CD14-positive monocyte (primary cell): ENCODE measurements at regions not wholly inside any gene's neighbourhood (a gene's known extent, or its start where the extent isn't known, plus 50 kb on each side); places are given as distances from the start of the nearest gene placed in this dataset.

Experiments used
- DNase-seq, 3 donors: peaks; one replicate each; pipeline ENCODE4 v3.0.0-alpha.2; 2011 to 2022
- H2AFZ ChIP-seq: 2 replicates; pipeline ENCODE4 v1.6.0; 2012; ENCODE audit warnings: mild to moderate bottlenecking, low read depth, low read length, inconsistent platforms; ENCODE audit not compliant: insufficient read depth, poor library complexity, severe bottlenecking
- H3K27ac ChIP-seq, 2 donors: 1 replicate in 1 of 2; 2 replicates in 1 of 2; pipeline ENCODE4 v1.5.1; 2012 to 2013; ENCODE audit warnings: low read length in 2 of 2, control low read depth in 1 of 2, inconsistent platforms in 1 of 2, low read depth in 1 of 2, mild to moderate bottlenecking in 1 of 2
- H3K27me3 ChIP-seq, 2 donors: one replicate each; pipeline versions ENCODE4 v1.6.0 to v1.6.1; 2011 to 2013; ENCODE audit warnings: low read length in 2 of 2; ENCODE audit not compliant: control insufficient read depth in 2 of 2, insufficient read depth in 2 of 2
- H3K36me3 ChIP-seq, 2 donors: replicated peaks in 1 of 2; 1 replicate in 1 of 2; 2 replicates in 1 of 2; pipeline versions ENCODE4 v1.5.1 to v1.6.1; 2012 to 2013; ENCODE audit warnings: low read length in 2 of 2, control low read depth in 1 of 2, inconsistent platforms in 1 of 2, mild to moderate bottlenecking in 1 of 2; ENCODE audit not compliant: insufficient read depth in 2 of 2, control insufficient read depth in 1 of 2
- H3K4me1 ChIP-seq, 2 donors: 1 replicate in 1 of 2; 2 replicates in 1 of 2; pipeline versions ENCODE4 v1.5.1 to v1.6.1; 2012 to 2013; ENCODE audit warnings: low read length in 2 of 2, control low read depth in 1 of 2, inconsistent platforms in 1 of 2, mild to moderate bottlenecking in 1 of 2, moderate library complexity in 1 of 2; ENCODE audit not compliant: insufficient read depth in 2 of 2, control insufficient read depth in 1 of 2
- H3K4me2 ChIP-seq: replicated peaks from 2 replicates; pipeline ENCODE3; 2012; ENCODE audit warnings: low read length, moderate library complexity, mild to moderate bottlenecking; ENCODE audit not compliant: poor library complexity, severe bottlenecking; ENCODE audit errors: extremely low read depth
- H3K4me3 ChIP-seq, 3 experiments: fragments of 200-600 bp in 1 of 3; sonication (generic) in 1 of 3; replicated peaks in 1 of 3; 1 replicate in 2 of 3; 2 replicates in 1 of 3; pipeline ENCODE4 v1.5.1; 2011 to 2013; ENCODE audit warnings: low read length in 3 of 3, mild to moderate bottlenecking in 3 of 3, control low read depth in 2 of 3, low read depth in 2 of 3, inconsistent platforms in 1 of 3, moderate library complexity in 1 of 3
- H3K79me2 ChIP-seq: 2 replicates; pipeline ENCODE4 v1.6.0; 2012; ENCODE audit warnings: mild to moderate bottlenecking, control low read depth, inconsistent platforms, low read length, moderate library complexity; ENCODE audit not compliant: insufficient read depth
- H3K9ac ChIP-seq: 2 replicates; pipeline ENCODE4 v1.6.0; 2017; ENCODE audit warnings: low read length, mild to moderate bottlenecking; ENCODE audit not compliant: insufficient read depth, poor library complexity, severe bottlenecking
- H3K9me3 ChIP-seq, 2 donors: replicated peaks in 1 of 2; 1 replicate in 1 of 2; 2 replicates in 1 of 2; pipeline versions ENCODE4 v1.5.1 to v1.6.1; 2012 to 2013; ENCODE audit warnings: low read length in 2 of 2, control low read depth in 1 of 2; ENCODE audit not compliant: control insufficient read depth in 1 of 2, insufficient read depth in 1 of 2
- H4K20me1 ChIP-seq: 2 replicates; pipeline ENCODE4 v1.6.0; 2012; ENCODE audit warnings: mild to moderate bottlenecking, low read length, control low read depth, moderate library complexity; ENCODE audit not compliant: insufficient read depth
- H3K27ac Mint-ChIP-seq, 7 donors: one replicate each; pipeline ENCODE4 v1.8.0; 2020; ENCODE audit warnings: mild to moderate bottlenecking in 7 of 7, mixed read lengths in 7 of 7, moderate library complexity in 6 of 7, inconsistent platforms in 2 of 7
- H3K27me3 Mint-ChIP-seq, 3 donors: one replicate each; pipeline ENCODE4 v1.8.0; 2021 to 2022; ENCODE audit warnings: low read depth in 3 of 3, mild to moderate bottlenecking in 3 of 3, mixed read lengths in 3 of 3, moderate library complexity in 3 of 3, inconsistent platforms in 1 of 3
- H3K36me3 Mint-ChIP-seq, 2 donors: one replicate each; pipeline ENCODE4 v1.8.0; 2020; ENCODE audit warnings: mixed read lengths in 2 of 2, inconsistent platforms in 1 of 2, mild to moderate bottlenecking in 1 of 2
- H3K4me1 Mint-ChIP-seq: one replicate; pipeline ENCODE4 v1.8.0; 2020; ENCODE audit warnings: mild to moderate bottlenecking, mixed read lengths
- H3K4me3 Mint-ChIP-seq, 2 donors: one replicate each; pipeline ENCODE4 v1.8.0; 2020; ENCODE audit warnings: mild to moderate bottlenecking in 2 of 2, mixed read lengths in 2 of 2, moderate library complexity in 1 of 2
- H3K9me3 Mint-ChIP-seq, 7 donors: one replicate each; pipeline ENCODE4 v1.8.0; 2020 to 2022; ENCODE audit warnings: mixed read lengths in 7 of 7, mild to moderate bottlenecking in 6 of 7, moderate library complexity in 6 of 7, inconsistent platforms in 2 of 7
- whole genome bisulfite sequencing: methylation state at CpG from one replicate; pipeline ENCODE4 v1.1.5; 2013; ENCODE audit warnings: missing lambda C conversion rate; ENCODE audit not compliant: insufficient coverage; 5-methylcytosine and 5-hydroxymethylcytosine counted together
- intact Hi-C, 2 donors: fragments of 100-400 bp; cut with micrococcal nuclease; formaldehyde crosslinking; loops; one replicate each; pipeline versions ENCODE4 v1.15.0 to v1.15.1; 2023
- TF ChIP-seq, protein P1 (sequence below): fragments of 200-600 bp; IDR thresholded peaks from one replicate; pipeline ENCODE4 v1.8.0; 2022; ENCODE audit warnings: antibody characterized with exemption, mild to moderate bottlenecking

DNA sequence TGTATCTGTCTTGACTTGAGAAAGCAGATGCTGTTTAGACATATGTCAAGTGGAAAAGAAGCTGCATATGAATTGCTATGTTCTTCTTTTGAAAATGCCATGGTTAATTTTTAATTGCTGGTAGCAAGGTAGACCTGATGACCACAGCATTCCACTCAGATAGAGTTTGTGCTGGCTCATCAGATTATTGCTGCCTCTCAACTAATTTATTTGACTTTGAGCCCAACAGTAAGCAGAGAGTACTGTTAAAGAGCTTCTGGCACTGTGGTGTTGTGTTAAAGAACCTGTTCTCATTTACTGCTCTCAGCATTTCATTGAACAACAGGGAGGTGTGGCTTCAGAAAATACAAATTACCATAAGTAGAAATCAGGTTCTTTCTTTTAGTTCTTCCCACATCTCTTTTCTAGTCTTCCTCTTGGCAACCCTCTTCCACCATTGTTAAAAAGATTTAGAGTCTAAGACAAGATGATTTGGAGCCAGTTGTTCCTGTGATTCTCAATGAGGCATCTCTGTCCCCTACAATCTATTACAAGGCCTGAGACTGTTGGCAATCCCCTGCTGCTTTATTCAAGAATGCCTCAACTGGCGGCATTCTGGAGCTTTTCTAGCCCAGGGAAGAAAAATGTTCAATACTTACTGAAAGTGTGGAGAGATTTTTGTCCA lies 967.6 kb upstream of the GJE1 start:
- Mint-ChIP-seq H3K9me3 (peaks cover 2 to 23% (median 12%) of the 10 kb centered on the region in 7 donors), H3K27ac (no peak overlapping the region), H3K36me3 (no peaks in the 10 kb centered on the region), H3K4me3 (no peak overlapping the region), H3K27me3 (peaks cover 0 to 1% (median 0%) of the 10 kb centered on the region in 3 donors), H3K4me1 (no peaks in the 10 kb centered on the region)
- Histone ChIP-seq H3K9me3 (peaks cover 9 to 14% of the 10 kb centered on the region in 2 donors), H3K4me1 (no peaks in the 10 kb centered on the region), H3K79me2 (no peaks in the 10 kb centered on the region), H3K4me2 (no peak overlapping the region), H2AFZ (no peak overlapping the region), H3K4me3 (no peak overlapping the region), H3K9ac (no peak overlapping the region), H3K36me3 (no peaks in the 10 kb centered on the region), H3K27ac (no peak overlapping the region), H4K20me1 (no peaks in the 10 kb centered on the region), H3K27me3 (no peaks in the 10 kb centered on the region)
- 100% methylated on average over 1 of the region's 1 CpG for WGBS
- no peak for DNase-seq
- intact Hi-C loops: no loop called here
- TF ChIP-seq, protein P1, sequence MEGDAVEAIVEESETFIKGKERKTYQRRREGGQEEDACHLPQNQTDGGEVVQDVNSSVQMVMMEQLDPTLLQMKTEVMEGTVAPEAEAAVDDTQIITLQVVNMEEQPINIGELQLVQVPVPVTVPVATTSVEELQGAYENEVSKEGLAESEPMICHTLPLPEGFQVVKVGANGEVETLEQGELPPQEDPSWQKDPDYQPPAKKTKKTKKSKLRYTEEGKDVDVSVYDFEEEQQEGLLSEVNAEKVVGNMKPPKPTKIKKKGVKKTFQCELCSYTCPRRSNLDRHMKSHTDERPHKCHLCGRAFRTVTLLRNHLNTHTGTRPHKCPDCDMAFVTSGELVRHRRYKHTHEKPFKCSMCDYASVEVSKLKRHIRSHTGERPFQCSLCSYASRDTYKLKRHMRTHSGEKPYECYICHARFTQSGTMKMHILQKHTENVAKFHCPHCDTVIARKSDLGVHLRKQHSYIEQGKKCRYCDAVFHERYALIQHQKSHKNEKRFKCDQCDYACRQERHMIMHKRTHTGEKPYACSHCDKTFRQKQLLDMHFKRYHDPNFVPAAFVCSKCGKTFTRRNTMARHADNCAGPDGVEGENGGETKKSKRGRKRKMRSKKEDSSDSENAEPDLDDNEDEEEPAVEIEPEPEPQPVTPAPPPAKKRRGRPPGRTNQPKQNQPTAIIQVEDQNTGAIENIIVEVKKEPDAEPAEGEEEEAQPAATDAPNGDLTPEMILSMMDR: no peak

DNA sequence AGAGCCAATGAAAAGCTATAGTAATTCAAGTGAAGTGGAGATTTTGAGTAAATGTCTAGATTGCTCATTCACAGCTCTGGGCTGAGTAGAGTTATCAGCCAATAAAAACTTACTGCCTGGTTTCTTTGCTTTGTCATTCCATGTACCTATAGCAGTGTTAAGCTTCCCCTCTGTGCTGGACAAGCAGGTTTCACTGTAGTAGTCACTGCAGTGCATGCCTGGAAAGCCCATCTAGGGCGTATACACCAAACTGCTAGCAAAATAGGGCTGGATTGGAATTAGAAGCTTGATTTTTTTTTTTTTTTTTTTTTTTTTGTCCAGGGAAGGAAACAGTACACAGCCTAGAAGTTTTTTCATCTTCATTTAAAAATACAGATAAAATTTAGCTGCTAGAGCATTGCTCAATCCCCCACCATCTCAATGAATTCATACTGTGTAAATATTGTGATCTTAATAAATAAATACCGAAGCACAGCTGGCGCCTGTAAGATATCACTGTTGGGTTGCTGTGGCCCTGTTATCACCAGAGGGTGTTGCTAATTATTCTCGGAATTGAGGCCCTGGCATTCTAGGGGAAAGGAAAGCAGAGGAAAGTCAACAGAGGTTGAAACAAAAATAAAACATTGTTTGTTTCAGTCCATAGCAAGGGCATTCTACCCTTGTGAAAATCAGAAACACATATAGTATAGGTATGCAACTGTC lies 968.5 kb upstream of the GJE1 start:
- WGBS: 60% methylated on average over 1 of the region's 4 CpGs
- H3K27me3 Mint-ChIP-seq: peaks cover 0 to 1% (median 0%) of the 10 kb centered on the region in 3 donors
- DNase-seq: no peak
- Histone ChIP-seq H3K4me2 (no peak overlapping the region), H3K4me1 (no peaks in the 10 kb centered on the region), H3K4me3 (no peak overlapping the region), H3K9me3 (peaks cover 9 to 14% of the 10 kb centered on the region in 2 donors), H3K27ac (no peak overlapping the region), H3K9ac (no peak overlapping the region), H4K20me1 (no peaks in the 10 kb centered on the region), H3K79me2 (no peaks in the 10 kb centered on the region), H3K36me3 (no peaks in the 10 kb centered on the region), H2AFZ (no peak overlapping the region), H3K27me3 (no peaks in the 10 kb centered on the region)
- no peaks in the 10 kb centered on the region for H3K36me3 Mint-ChIP-seq
- peaks cover 2 to 23% (median 12%) of the 10 kb centered on the region in 7 donors for H3K9me3 Mint-ChIP-seq
- intact Hi-C loops: no loop called here
- TF ChIP-seq, protein P1: no peak
- H3K4me1 Mint-ChIP-seq: no peaks in the 10 kb centered on the region
- no peak overlapping the region for H3K27ac Mint-ChIP-seq
- no peak overlapping the region for H3K4me3 Mint-ChIP-seq
